HepG2 (cell line): ENCODE measurements at regions not wholly inside any gene's neighbourhood (a gene's known extent, or its start where the extent isn't known, plus 50 kb on each side); places are given as distances from the start of the nearest gene placed in this dataset.

Experiments
- PCBP1 ChIP-seq: fragments of 200-400 bp; formaldehyde crosslinking; IDR thresholded peaks from 2 replicates; pipeline ENCODE4 v1.6.1; 2017; ENCODE audit warnings: mild to moderate bottlenecking, low read depth, low read length, borderline replicate concordance
- PITX1 ChIP-seq: sonication (generic); formaldehyde crosslinking; IDR thresholded peaks from 2 replicates; pipeline ENCODE4 v1.5.1; 2020; ENCODE audit warnings: mild to moderate bottlenecking, missing genetic modification reagents
- POLR2AphosphoS5 ChIP-seq: IDR thresholded peaks from 2 replicates; pipeline ENCODE4 v1.6.1; 2012; ENCODE audit warnings: low read depth, low read length
- ZBTB20 ChIP-seq: sonication (generic); formaldehyde crosslinking; IDR thresholded peaks from 2 replicates; pipeline ENCODE4 v1.8.1; 2023; ENCODE audit warnings: missing genetic modification reagents, low read depth, mild to moderate bottlenecking, borderline replicate concordance
- ZNF484 ChIP-seq: sonication (generic); formaldehyde crosslinking; IDR thresholded peaks from 2 replicates; pipeline ENCODE4 v1.5.1; 2020; ENCODE audit warnings: mild to moderate bottlenecking, low read depth, missing genetic modification reagents, borderline replicate concordance
- ZNF562 ChIP-seq: sonication (generic); formaldehyde crosslinking; IDR thresholded peaks from 2 replicates; pipeline ENCODE4 v1.8.0; 2022; ENCODE audit warnings: missing genetic modification reagents, borderline replicate concordance
- TF ChIP-seq, protein P1 (sequence below): IDR thresholded peaks from 2 replicates; pipeline ENCODE4 v1.6.1; 2016; ENCODE audit warnings: control low read depth
- TF ChIP-seq, protein P2 (sequence below): sonication (generic); formaldehyde crosslinking; IDR thresholded peaks from 2 replicates; pipeline ENCODE4 v1.4.0; 2020; ENCODE audit warnings: low read depth, mild to moderate bottlenecking, missing genetic modification reagents
- TF ChIP-seq, protein P3 (sequence below): sonication (generic); formaldehyde crosslinking; IDR thresholded peaks from 2 replicates; pipeline ENCODE4 v1.9.0; 2021; ENCODE audit warnings: missing genetic modification reagents, borderline replicate concordance
- TF ChIP-seq, protein P4 (sequence below): sonication (generic); formaldehyde crosslinking; IDR thresholded peaks from 2 replicates; pipeline ENCODE4 v1.4.0; 2020; ENCODE audit warnings: mild to moderate bottlenecking, missing genetic modification reagents
- TF ChIP-seq, protein P5 (sequence below): sonication (generic); formaldehyde crosslinking; IDR thresholded peaks from 2 replicates; pipeline ENCODE4 v1.4.0; 2020; ENCODE audit warnings: missing genetic modification reagents, mild to moderate bottlenecking, borderline replicate concordance

DNA sequence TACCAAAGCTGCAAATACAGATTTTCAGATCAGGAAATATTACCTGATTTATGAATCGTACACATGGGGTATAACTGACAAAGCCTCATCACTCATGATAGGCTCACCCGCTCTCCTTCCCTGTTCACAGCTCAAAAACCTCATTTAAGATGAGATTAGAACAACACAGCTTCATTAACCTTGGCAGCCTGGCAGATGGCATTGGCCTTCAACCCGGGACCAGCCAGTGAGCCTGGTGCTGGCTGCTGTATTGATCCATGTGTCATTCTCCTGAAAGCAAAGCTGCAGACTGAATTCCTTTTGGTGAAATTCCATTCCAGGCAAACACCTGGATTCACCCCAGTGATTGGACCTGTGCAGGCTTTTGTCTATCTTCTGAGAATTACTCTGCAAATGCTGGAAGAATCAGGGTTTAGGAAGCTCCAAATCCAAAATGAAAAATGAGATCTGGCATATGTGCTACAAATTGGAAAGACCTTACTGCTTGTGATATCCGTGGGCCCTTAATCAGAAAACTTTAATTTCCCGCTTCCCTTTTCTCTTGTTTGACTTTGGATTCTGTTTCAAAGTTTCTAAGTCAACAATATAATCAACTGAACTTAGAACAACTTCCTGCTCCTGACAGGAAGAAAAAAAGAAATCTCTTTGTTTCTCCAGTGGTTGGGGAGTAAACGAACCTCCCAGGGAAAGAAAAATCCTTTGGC is 189.1 kb upstream of the KBTBD8 start (continued):
- no peak for TF ChIP-seq POLR2AphosphoS5
- TF ChIP-seq, protein P1, sequence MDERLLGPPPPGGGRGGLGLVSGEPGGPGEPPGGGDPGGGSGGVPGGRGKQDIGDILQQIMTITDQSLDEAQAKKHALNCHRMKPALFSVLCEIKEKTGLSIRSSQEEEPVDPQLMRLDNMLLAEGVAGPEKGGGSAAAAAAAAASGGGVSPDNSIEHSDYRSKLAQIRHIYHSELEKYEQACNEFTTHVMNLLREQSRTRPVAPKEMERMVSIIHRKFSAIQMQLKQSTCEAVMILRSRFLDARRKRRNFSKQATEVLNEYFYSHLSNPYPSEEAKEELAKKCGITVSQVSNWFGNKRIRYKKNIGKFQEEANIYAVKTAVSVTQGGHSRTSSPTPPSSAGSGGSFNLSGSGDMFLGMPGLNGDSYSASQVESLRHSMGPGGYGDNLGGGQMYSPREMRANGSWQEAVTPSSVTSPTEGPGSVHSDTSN = no peak; the same call in 1 of the 2 replicates
- TF ChIP-seq, protein P2, sequence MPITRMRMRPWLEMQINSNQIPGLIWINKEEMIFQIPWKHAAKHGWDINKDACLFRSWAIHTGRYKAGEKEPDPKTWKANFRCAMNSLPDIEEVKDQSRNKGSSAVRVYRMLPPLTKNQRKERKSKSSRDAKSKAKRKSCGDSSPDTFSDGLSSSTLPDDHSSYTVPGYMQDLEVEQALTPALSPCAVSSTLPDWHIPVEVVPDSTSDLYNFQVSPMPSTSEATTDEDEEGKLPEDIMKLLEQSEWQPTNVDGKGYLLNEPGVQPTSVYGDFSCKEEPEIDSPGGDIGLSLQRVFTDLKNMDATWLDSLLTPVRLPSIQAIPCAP (CRISPR knock-in tag) = no peak
- no peak for TF ChIP-seq ZNF484 (CRISPR knock-in tag)
- TF ChIP-seq, protein P3, sequence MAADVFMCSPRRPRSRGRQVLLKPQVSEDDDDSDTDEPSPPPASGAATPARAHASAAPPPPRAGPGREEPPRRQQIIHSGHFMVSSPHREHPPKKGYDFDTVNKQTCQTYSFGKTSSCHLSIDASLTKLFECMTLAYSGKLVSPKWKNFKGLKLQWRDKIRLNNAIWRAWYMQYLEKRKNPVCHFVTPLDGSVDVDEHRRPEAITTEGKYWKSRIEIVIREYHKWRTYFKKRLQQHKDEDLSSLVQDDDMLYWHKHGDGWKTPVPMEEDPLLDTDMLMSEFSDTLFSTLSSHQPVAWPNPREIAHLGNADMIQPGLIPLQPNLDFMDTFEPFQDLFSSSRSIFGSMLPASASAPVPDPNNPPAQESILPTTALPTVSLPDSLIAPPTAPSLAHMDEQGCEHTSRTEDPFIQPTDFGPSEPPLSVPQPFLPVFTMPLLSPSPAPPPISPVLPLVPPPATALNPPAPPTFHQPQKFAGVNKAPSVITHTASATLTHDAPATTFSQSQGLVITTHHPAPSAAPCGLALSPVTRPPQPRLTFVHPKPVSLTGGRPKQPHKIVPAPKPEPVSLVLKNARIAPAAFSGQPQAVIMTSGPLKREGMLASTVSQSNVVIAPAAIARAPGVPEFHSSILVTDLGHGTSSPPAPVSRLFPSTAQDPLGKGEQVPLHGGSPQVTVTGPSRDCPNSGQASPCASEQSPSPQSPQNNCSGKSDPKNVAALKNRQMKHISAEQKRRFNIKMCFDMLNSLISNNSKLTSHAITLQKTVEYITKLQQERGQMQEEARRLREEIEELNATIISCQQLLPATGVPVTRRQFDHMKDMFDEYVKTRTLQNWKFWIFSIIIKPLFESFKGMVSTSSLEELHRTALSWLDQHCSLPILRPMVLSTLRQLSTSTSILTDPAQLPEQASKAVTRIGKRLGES (CRISPR knock-in tag) = no peak
- TF ChIP-seq ZBTB20 (CRISPR knock-in tag) = no peak
- TF ChIP-seq, protein P4, sequence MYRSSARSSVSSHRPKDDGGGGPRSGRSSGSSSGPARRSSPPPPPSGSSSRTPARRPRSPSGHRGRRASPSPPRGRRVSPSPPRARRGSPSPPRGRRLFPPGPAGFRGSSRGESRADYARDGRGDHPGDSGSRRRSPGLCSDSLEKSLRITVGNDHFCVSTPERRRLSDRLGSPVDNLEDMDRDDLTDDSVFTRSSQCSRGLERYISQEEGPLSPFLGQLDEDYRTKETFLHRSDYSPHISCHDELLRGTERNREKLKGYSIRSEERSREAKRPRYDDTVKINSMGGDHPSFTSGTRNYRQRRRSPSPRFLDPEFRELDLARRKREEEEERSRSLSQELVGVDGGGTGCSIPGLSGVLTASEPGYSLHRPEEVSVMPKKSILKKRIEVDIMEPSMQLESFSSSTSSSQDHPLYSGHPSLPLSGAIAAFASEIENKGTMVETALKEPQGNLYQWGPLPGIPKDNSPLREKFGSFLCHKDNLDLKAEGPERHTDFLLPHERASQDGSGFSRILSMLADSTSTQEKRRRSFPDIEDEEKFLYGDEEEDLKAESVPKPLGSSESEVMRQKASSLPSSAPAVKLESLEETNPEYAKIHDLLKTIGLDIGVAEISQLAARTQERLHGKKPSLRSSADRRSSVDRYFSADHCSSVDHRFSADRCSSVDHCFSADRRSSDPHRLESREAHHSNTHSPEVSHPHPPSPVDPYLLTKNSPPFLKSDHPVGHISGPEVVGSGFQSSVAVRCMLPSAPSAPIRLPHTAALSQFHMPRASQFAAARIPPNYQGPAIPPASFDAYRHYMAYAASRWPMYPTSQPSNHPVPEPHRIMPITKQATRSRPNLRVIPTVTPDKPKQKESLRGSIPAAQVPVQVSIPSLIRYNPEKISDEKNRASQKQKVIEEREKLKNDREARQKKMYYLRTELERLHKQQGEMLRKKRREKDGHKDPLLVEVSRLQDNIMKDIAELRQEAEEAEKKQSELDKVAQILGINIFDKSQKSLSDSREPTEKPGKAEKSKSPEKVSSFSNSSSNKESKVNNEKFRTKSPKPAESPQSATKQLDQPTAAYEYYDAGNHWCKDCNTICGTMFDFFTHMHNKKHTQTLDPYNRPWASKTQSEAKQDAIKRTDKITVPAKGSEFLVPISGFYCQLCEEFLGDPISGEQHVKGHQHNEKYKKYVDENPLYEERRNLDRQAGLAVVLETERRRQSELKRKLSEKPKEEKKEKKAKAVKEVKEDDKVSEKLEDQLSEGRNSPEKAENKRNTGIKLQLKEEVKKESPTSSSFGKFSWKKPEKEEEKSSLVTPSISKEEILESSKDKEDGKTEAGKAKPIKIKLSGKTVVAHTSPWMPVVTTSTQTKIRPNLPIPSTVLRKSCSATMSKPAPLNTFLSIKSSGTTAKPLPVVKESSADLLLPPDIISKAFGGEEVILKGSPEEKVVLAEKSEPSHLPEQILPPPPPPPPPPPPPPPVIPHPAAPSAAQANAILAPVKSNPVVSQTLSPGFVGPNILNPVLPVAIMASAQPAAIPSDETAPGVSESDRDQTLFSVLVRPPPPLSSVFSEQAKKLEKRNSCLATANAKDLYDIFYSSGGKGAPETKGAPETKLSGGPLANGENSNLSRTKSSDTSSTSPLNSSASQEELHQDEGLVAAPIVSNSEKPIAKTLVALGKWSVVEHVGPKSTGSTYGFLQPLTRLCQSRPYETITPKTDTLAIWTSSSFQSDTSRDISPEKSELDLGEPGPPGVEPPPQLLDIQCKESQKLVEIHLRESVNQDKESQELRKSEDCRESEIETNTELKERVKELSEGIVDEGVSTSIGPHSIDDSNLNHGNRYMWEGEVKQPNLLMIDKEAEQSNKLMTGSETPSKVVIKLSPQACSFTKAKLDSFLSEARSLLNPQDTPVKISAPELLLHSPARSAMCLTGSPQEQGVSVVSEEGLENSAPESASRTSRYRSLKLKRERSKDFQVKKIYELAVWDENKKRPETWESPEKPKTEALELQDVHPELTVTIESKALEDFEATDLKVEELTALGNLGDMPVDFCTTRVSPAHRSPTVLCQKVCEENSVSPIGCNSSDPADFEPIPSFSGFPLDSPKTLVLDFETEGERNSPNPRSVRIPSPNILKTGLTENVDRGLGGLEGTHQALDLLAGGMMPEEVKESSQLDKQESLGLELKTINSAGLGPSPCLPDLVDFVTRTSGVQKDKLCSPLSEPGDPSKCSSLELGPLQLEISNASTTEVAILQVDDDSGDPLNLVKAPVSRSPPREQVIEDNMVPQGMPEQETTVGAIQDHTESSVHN (CRISPR knock-in tag) = no peak
- TF ChIP-seq, protein P5, sequence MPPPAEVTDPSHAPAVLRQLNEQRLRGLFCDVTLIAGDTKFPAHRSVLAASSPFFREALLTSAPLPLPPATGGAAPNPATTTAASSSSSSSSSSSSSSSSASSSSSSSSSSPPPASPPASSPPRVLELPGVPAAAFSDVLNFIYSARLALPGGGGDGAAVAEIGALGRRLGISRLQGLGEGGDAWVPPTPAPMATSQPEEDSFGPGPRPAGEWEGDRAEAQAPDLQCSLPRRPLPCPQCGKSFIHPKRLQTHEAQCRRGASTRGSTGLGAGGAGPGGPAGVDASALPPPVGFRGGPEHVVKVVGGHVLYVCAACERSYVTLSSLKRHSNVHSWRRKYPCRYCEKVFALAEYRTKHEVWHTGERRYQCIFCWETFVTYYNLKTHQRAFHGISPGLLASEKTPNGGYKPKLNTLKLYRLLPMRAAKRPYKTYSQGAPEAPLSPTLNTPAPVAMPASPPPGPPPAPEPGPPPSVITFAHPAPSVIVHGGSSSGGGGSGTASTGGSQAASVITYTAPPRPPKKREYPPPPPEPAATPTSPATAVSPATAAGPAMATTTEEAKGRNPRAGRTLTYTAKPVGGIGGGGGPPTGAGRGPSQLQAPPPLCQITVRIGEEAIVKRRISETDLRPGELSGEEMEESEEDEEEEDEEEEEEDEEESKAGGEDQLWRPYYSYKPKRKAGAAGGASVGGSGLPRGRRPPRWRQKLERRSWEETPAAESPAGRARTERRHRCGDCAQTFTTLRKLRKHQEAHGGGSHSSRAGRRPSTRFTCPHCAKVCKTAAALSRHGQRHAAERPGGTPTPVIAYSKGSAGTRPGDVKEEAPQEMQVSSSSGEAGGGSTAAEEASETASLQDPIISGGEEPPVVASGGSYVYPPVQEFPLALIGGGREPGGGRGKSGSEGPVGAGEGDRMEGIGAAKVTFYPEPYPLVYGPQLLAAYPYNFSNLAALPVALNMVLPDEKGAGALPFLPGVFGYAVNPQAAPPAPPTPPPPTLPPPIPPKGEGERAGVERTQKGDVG (CRISPR knock-in tag) = 0 out of 2 replicates have a peak, but pooled peaks have one; percentile 41
- TF ChIP-seq ZNF562 (CRISPR knock-in tag) = no peak
- TF ChIP-seq PITX1 (CRISPR knock-in tag) = peak; percentile 87
- TF ChIP-seq PCBP1 = no peak
